PC-3 (cell line): ENCODE measurements at regions not wholly inside any gene's neighbourhood (a gene's known extent, or its start where the extent isn't known, plus 50 kb on each side); places are given as distances from the start of the nearest gene placed in this dataset.

ENCODE experiments used
- ATAC-seq: fragments of 200-7000 bp; cut with Tn5 transposase; 2 replicates; pipeline ENCODE4 v1.9.1; 2020; ENCODE audit warnings: mild to moderate bottlenecking, moderate library complexity
- BruUV-seq: library from RNA; stranded (reverse); fragments of 400-500 nt; replicated peaks from 2 replicates; lab custom pipeline; 2021; lab: Mats Ljungman, UMichigan
- CTCF ChIA-PET: fragments of 300-600 bp; sonication (Branson Sonifier 250); formaldehyde crosslinking; loops from one replicate; lab custom pipeline; 2022; ENCODE audit warnings: antibody characterized with exemption; lab: Charles Lee
- POLR2A ChIA-PET: fragments of 300-600 bp; sonication (Branson Sonifier 250); formaldehyde crosslinking; loops from one replicate; lab custom pipeline; 2022; ENCODE audit warnings: antibody characterized with exemption; ENCODE audit not compliant: unreplicated experiment; lab: Charles Lee
- DNase-seq: peaks from one replicate; pipeline ENCODE4 v3.0.0-alpha.2; 2015
- H2AFZ ChIP-seq: fragments of 300-600 bp; sonication (generic); 2 replicates; pipeline ENCODE4 v1.6.0; 2016; ENCODE audit warnings: antibody characterized with exemption, low read length
- H3F3A ChIP-seq: fragments of 300-600 bp; sonication (generic); one replicate; pipeline ENCODE4 v1.6.0; 2017; ENCODE audit warnings: antibody characterized with exemption, low read length, control low read depth, mild to moderate bottlenecking; ENCODE audit not compliant: unreplicated experiment
- H3K27ac ChIP-seq: fragments of 300-600 bp; sonication (generic); 2 replicates; pipeline ENCODE4 v1.5.1; 2016; ENCODE audit warnings: mild to moderate bottlenecking, low read length
- H3K27me3 ChIP-seq: fragments of 300-600 bp; sonication (generic); 2 replicates; pipeline ENCODE4 v1.6.1; 2016; ENCODE audit warnings: low read length, mixed read lengths
- H3K36me3 ChIP-seq: fragments of 300-600 bp; sonication (generic); 2 replicates; pipeline ENCODE4 v1.6.1; 2016; ENCODE audit warnings: low read depth, mixed run types, low read length, mixed read lengths
- H3K4me1 ChIP-seq: fragments of 300-600 bp; sonication (generic); 2 replicates; pipeline ENCODE4 v1.5.1; 2016; ENCODE audit warnings: low read length; ENCODE audit not compliant: insufficient read depth
- H3K4me2 ChIP-seq: fragments of 300-600 bp; sonication (generic); 2 replicates; pipeline ENCODE4 v1.6.0; 2016; ENCODE audit warnings: low read length
- H3K4me3 ChIP-seq: fragments of 300-600 bp; sonication (generic); 2 replicates; pipeline ENCODE4 v1.5.1; 2016; ENCODE audit warnings: mild to moderate bottlenecking, low read length, mixed read lengths
- H3K79me2 ChIP-seq: fragments of 300-600 bp; sonication (generic); 2 replicates; pipeline ENCODE4 v1.6.1; 2017; ENCODE audit warnings: low read length, mixed read lengths
- H3K9ac ChIP-seq: fragments of 300-600 bp; sonication (generic); 2 replicates; pipeline ENCODE4 v1.6.0; 2016; ENCODE audit warnings: mild to moderate bottlenecking, low read length
- H3K9me2 ChIP-seq: fragments of 300-600 bp; sonication (generic); replicated peaks from 2 replicates; pipeline ENCODE4 v1.6.1; 2016; ENCODE audit warnings: mixed run types, low read length, mixed read lengths
- H3K9me3 ChIP-seq: fragments of 300-600 bp; sonication (generic); 2 replicates; pipeline ENCODE4 v1.6.1; 2016; ENCODE audit warnings: low read length, mixed read lengths
- H4K20me1 ChIP-seq: fragments of 300-600 bp; sonication (generic); 2 replicates; pipeline ENCODE4 v1.6.1; 2016; ENCODE audit warnings: low read length, mixed read lengths
- EZH2 ChIP-seq: fragments of 300-600 bp; sonication (generic); IDR thresholded peaks from one replicate; pipeline ENCODE4 v1.6.1; 2017; ENCODE audit warnings: antibody characterized with exemption, mild to moderate bottlenecking, low read length; ENCODE audit not compliant: unreplicated experiment
- EZH2phosphoT487 ChIP-seq: fragments of 300-600 bp; sonication (generic); IDR thresholded peaks from 2 replicates; pipeline ENCODE4 v1.6.1; 2018; ENCODE audit warnings: mild to moderate bottlenecking, antibody characterized with exemption, low read length, borderline replicate concordance
- intact Hi-C: fragments of 100-400 bp; cut with micrococcal nuclease; formaldehyde crosslinking; loops from 2 replicates; pipeline ENCODE4 v1.9.0; 2023
- TF ChIP-seq, protein P1 (sequence below): fragments of 300-600 bp; sonication (generic); conservative IDR thresholded peaks from 2 replicates; pipeline ENCODE4 v1.5.1; 2017; ENCODE audit warnings: antibody characterized with exemption, low read depth, mild to moderate bottlenecking, low read length

DNA sequence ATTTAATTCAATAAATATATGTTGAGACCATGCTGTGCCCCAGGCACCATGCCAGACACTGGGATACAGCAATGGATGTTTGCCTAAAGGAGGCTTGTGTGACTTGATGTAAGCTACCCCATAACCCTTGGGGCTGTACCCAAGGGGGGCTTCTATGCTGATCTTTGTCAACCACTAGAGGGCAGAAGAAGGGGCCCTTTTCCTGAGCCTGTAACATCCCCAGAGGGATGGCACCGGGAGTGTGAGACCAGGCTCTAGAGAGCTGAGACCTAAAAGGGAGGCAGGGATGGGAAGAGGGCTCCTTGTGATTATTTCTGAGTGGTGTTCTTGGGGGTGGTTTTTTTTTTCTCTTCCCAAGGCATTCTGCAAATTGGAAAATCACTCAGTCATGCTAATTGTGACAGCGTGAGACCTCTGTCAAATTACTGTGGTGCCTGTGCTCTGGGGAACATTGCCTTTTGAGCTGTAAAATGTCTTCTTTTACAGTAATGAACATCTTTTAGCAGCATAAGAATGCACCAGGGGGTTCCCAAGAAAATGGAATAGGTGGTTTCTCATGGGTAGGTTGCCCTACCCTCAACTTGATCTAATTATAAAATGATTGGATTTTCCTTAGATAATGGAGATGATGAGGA, 138.7 kb upstream of the SLC24A3 start:
- Histone ChIP-seq H3K79me2 (no peaks in the 10 kb centered on the region), H3K4me2 (no peak overlapping the region), H3K27me3 (peaks cover 4% of the 10 kb centered on the region; the same call in 1 of the 2 replicates), H3K4me1 (peaks cover 10% of the 10 kb centered on the region), H3K9me3 (no peaks in the 10 kb centered on the region), H3K36me3 (no peaks in the 10 kb centered on the region), H3K9ac (no peak overlapping the region), H3K27ac (no peak overlapping the region), H3K9me2 (no peaks in the 10 kb centered on the region), H4K20me1 (no peaks in the 10 kb centered on the region), H2AFZ (no peak overlapping the region), H3K4me3 (no peak overlapping the region), H3F3A (no peaks in the 10 kb centered on the region)
- BruUV-seq: no TSS peak
- POLR2A ChIA-PET: no interaction called here
- intact Hi-C loops: no loop called here
- CTCF ChIA-PET: no interaction called here
- ATAC-seq (no peak), DNase-seq (peak; percentile 20)
- TF ChIP-seq, protein P1, sequence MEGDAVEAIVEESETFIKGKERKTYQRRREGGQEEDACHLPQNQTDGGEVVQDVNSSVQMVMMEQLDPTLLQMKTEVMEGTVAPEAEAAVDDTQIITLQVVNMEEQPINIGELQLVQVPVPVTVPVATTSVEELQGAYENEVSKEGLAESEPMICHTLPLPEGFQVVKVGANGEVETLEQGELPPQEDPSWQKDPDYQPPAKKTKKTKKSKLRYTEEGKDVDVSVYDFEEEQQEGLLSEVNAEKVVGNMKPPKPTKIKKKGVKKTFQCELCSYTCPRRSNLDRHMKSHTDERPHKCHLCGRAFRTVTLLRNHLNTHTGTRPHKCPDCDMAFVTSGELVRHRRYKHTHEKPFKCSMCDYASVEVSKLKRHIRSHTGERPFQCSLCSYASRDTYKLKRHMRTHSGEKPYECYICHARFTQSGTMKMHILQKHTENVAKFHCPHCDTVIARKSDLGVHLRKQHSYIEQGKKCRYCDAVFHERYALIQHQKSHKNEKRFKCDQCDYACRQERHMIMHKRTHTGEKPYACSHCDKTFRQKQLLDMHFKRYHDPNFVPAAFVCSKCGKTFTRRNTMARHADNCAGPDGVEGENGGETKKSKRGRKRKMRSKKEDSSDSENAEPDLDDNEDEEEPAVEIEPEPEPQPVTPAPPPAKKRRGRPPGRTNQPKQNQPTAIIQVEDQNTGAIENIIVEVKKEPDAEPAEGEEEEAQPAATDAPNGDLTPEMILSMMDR: peak; percentile 66
- no peak for TF ChIP-seq EZH2phosphoT487
- no peak for TF ChIP-seq EZH2

DNA sequence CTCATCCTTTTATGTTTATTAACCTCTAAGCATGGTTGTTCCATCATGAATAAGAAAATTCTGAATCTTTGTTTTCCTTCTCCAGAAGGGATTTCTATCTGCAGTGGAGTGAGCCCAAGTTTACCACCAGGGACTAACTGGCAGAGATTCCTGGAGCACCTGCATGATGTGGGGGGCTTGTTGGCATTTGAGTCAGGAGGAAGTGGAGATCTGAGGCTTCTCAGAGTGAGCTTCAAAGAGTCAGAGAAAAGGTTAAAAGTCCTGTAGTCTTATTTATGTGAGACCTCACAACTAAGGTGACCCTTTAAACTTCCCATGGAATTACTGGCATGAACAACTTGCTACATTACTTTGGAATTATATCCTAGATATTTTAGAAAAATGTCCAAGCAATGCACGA, 138.1 kb upstream of the SLC24A3 start:
- ChIA-PET CTCF (no interaction called here), POLR2A (no interaction called here)
- H3K4me3 ChIP-seq: no peak overlapping the region
- no peaks in the 10 kb centered on the region for H3K9me3 ChIP-seq
- intact Hi-C loops: no loop called here
- peaks cover 10% of the 10 kb centered on the region for H3K4me1 ChIP-seq
- H3F3A ChIP-seq: no peaks in the 10 kb centered on the region
- no peak for DNase-seq
- H3K9ac ChIP-seq: no peak overlapping the region
- no peak for ATAC-seq
- no TSS peak for BruUV-seq
- H2AFZ ChIP-seq: no peak overlapping the region
- peaks cover 4% of the 10 kb centered on the region; the same call in 1 of the 2 replicates for H3K27me3 ChIP-seq
- H3K36me3 ChIP-seq: no peaks in the 10 kb centered on the region
- no peak overlapping the region for H3K4me2 ChIP-seq
- no peak for TF ChIP-seq EZH2phosphoT487
- 0 out of 2 replicates have a peak overlapping the region, but pooled peaks have one; percentile 7 for H3K27ac ChIP-seq
- no peaks in the 10 kb centered on the region for H3K79me2 ChIP-seq
- no peaks in the 10 kb centered on the region for H4K20me1 ChIP-seq
- no peaks in the 10 kb centered on the region for H3K9me2 ChIP-seq

DNA sequence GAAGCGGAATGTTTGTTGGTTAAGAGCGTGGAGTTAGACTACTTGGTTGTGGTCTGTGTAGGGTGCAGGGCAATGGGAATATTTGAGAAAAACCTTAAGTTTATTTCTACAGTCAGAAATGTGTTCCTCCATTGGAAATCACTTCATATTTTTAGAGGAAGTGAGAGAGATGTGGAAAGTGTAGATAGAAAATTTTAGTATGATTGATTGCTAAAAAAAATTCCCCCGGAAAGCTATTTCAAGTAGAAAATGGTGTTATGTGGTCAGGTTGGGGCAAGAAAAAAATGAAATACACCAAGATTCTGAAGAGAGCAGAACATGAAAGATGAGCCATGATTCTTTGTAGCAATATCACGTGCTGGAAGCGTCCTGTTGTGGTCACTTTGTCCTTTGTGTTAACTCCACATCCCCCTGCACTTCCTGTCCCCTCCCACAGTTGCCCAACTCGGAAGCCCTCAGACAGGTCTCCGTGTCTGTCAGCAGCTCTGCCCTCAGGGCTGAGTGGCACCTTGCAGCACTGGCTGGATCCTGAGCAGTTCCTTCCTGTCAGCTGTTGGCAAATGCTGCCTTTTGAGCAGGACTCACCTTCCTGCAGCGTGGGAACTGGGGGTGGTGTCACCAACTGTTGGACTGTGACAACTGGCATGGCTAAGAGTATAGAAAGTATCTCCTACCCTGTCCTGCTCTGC, 137.5 kb upstream of the SLC24A3 start:
- H3K4me1 ChIP-seq: peaks cover 13% of the 10 kb centered on the region
- no peak overlapping the region for H3K4me3 ChIP-seq
- ATAC-seq: no peak
- POLR2A ChIA-PET: no interaction called here
- no peak overlapping the region for H2AFZ ChIP-seq
- H3K27ac ChIP-seq: 0 out of 2 replicates have a peak overlapping the region, but pooled peaks have one; percentile 18
- no peaks in the 10 kb centered on the region for H3K36me3 ChIP-seq
- H3K9me3 ChIP-seq: no peaks in the 10 kb centered on the region
- H3K79me2 ChIP-seq: no peaks in the 10 kb centered on the region
- peak overlapping the region; percentile 8; the same call in 1 of the 2 replicates for H3K4me2 ChIP-seq
- CTCF ChIA-PET: no interaction called here
- DNase-seq: peak; percentile 66
- no peaks in the 10 kb centered on the region for H4K20me1 ChIP-seq
- TF ChIP-seq EZH2phosphoT487: no peak
- TF ChIP-seq EZH2: no peak
- TF ChIP-seq, protein P1: no peak
- BruUV-seq: no TSS peak
- H3K9ac ChIP-seq: no peak overlapping the region; the same call in 1 of the 2 replicates
- H3K9me2 ChIP-seq: no peaks in the 10 kb centered on the region
- intact Hi-C loops: no loop called here
- H3K27me3 ChIP-seq: peaks cover 4% of the 10 kb centered on the region; the same call in 1 of the 2 replicates
- H3F3A ChIP-seq: no peaks in the 10 kb centered on the region
